K562 (cell line): ENCODE measurements at regions not wholly inside any gene's neighbourhood (a gene's known extent, or its start where the extent isn't known, plus 50 kb on each side); places are given as distances from the start of the nearest gene placed in this dataset.

Experiments
- ADNP ChIP-seq: fragments of 200-800 bp; sonication (Bioruptor generic); IDR thresholded peaks from 2 replicates; pipeline ENCODE4 v1.6.1; 2016; ENCODE audit warnings: missing genetic modification characterization, missing compliant biosample characterization
- ARID1B ChIP-seq: fragments of 450-650 bp; IDR thresholded peaks from 2 replicates; pipeline ENCODE4 v1.6.1; 2016; ENCODE audit warnings: antibody characterized with exemption, mild to moderate bottlenecking, inconsistent platforms
- BDP1 ChIP-seq: IDR thresholded peaks from 3 replicates; pipeline ENCODE4 v1.6.1; 2011; ENCODE audit not compliant: insufficient read length, insufficient read depth
- CBX5 ChIP-seq: IDR thresholded peaks from 2 replicates; pipeline ENCODE4 v1.6.1; 2014; ENCODE audit warnings: low read depth, borderline replicate concordance
- CEBPG ChIP-seq, 3 experiments: fragments of 200-800 bp in 1 of 3; sonication (Bioruptor generic) in 1 of 3; sonication (generic) in 1 of 3; formaldehyde crosslinking in 1 of 3; IDR thresholded peaks in 2 of 3; conservative IDR thresholded peaks in 1 of 3; 2 replicates each; pipeline versions ENCODE4 v1.6.1 to v1.8.0; 2016 to 2022; ENCODE audit warnings: missing compliant biosample characterization in 2 of 3, missing genetic modification characterization in 2 of 3, mild to moderate bottlenecking in 1 of 3, missing genetic modification reagents in 1 of 3
- EGR1 ChIP-seq: fragments of 450-650 bp; conservative IDR thresholded peaks from 2 replicates; pipeline ENCODE4 v1.6.1; 2017; ENCODE audit warnings: mild to moderate bottlenecking
- GABPA ChIP-seq: fragments of 200-800 bp; sonication (Bioruptor generic); conservative IDR thresholded peaks from 2 replicates; pipeline ENCODE4 v1.6.1; 2016; ENCODE audit warnings: low read depth, missing genetic modification characterization, missing compliant biosample characterization
- HEY1 ChIP-seq: fragments of 250-450 bp; sonication (Bioruptor Pico); IDR thresholded peaks from 2 replicates; pipeline ENCODE4 v1.5.0; 2020; ENCODE audit warnings: mild to moderate bottlenecking, moderate library complexity, borderline replicate concordance
- KDM2B ChIP-seq: fragments of 250-450 bp; sonication (Bioruptor Pico); IDR thresholded peaks from 2 replicates; pipeline ENCODE4 v1.8.0; 2021; ENCODE audit warnings: mild to moderate bottlenecking, moderate library complexity
- MAFF ChIP-seq: IDR thresholded peaks from 2 replicates; pipeline ENCODE4 v1.6.1; 2012; ENCODE audit warnings: low read length, improper control_type of control experiment
- MNT ChIP-seq, 2 experiments: fragments of 450-650 bp; conservative IDR thresholded peaks; 2 replicates each; pipeline ENCODE4 v1.6.1; 2017; ENCODE audit warnings: mild to moderate bottlenecking in 2 of 2, moderate library complexity in 2 of 2
- NCOR1 ChIP-seq: fragments of 450-650 bp; IDR thresholded peaks from 2 replicates; pipeline ENCODE4 v1.6.1; 2016; ENCODE audit warnings: mild to moderate bottlenecking, moderate library complexity
- NFYB ChIP-seq: IDR thresholded peaks from 2 replicates; pipeline ENCODE4 v1.6.1; 2011; ENCODE audit warnings: mild to moderate bottlenecking, moderate library complexity; ENCODE audit not compliant: insufficient read length; ENCODE audit errors: extremely low read depth
- RBM15 ChIP-seq: fragments of 200-400 bp; formaldehyde crosslinking; IDR thresholded peaks from 2 replicates; pipeline ENCODE4 v1.6.1; 2018; ENCODE audit warnings: mild to moderate bottlenecking, low read length, moderate library complexity; ENCODE audit not compliant: insufficient read depth
- RBM39 ChIP-seq: fragments of 200-400 bp; formaldehyde crosslinking; optimal IDR thresholded peaks from 2 replicates; pipeline ENCODE3; 2018; ENCODE audit warnings: low read depth, low read length
- TBP ChIP-seq: optimal IDR thresholded peaks from 2 replicates; pipeline ENCODE3; 2011; ENCODE audit warnings: low read depth, low read length, improper control_type of control experiment
- ZBTB40 ChIP-seq, 2 experiments: fragments of 450-650 bp in 1 of 2; sonication (generic) in 1 of 2; formaldehyde crosslinking in 1 of 2; IDR thresholded peaks; 2 replicates each; pipeline versions ENCODE4 v1.7.1 to v1.9.0; 2016 to 2022; ENCODE audit warnings: inconsistent platforms in 1 of 2, mild to moderate bottlenecking in 1 of 2, missing genetic modification reagents in 1 of 2
- ZNF668 ChIP-seq: fragments of 250-450 bp; sonication (Bioruptor Pico); IDR thresholded peaks from 2 replicates; pipeline ENCODE4 v1.8.0; 2022; ENCODE audit warnings: mild to moderate bottlenecking, inconsistent platforms

- TF ChIP-seq ARID1B (peak; percentile 47; the same call in 1 of the 2 replicates), ADNP (tag) (no peak), BDP1 (no peak), CEBPG (CRISPR knock-in tag; IDR thresholded peaks at IDR 0.05) (no peak), CEBPG (tag; conservative IDR thresholded peaks at IDR 0.05 in 1 of 2, IDR thresholded peaks at IDR 0.05 in 1 of 2) (peak; percentile 61 to 89), NCOR1 (peak; percentile 30; the same call in 1 of the 2 replicates), RBM39 (no peak), MNT (conservative IDR thresholded peaks at IDR 0.05) (peak; percentile 71 to 77), NFYB (no peak), EGR1 (peak; percentile 45), MAFF (no peak), ZNF668 (CRISPR knock-in tag) (no peak), CBX5 (no peak), GABPA (tag) (peak; percentile 60), HEY1 (CRISPR knock-in tag) (no peak), TBP (peak; percentile 41), ZBTB40 (IDR thresholded peaks at IDR 0.05) (0 out of 2 replicates have a peak, but pooled peaks have one; percentile 12), ZBTB40 (CRISPR knock-in tag; IDR thresholded peaks at IDR 0.05) (no peak), RBM15 (no peak), KDM2B (CRISPR knock-in tag) (no peak)
These were observed 179.0 kb upstream of the KLF14 start (continued) for GRCh38 chr7:130912862-130913638.
